ENCODE measurements at regions not wholly inside any gene's neighbourhood (a gene's known extent, or its start where the extent isn't known, plus 50 kb on each side); places are given as distances from the start of the nearest gene placed in this dataset.
"Not testable (repeated sequence)": the region's sequence is repeated elsewhere in the genome, so short reads cannot be mapped to it uniquely, and the experiment has no call there.

GRCh38 chr7:47172602-47173539 lies 409.0 kb downstream of the TNS3 start:
- TF ChIP-seq, protein P1, sequence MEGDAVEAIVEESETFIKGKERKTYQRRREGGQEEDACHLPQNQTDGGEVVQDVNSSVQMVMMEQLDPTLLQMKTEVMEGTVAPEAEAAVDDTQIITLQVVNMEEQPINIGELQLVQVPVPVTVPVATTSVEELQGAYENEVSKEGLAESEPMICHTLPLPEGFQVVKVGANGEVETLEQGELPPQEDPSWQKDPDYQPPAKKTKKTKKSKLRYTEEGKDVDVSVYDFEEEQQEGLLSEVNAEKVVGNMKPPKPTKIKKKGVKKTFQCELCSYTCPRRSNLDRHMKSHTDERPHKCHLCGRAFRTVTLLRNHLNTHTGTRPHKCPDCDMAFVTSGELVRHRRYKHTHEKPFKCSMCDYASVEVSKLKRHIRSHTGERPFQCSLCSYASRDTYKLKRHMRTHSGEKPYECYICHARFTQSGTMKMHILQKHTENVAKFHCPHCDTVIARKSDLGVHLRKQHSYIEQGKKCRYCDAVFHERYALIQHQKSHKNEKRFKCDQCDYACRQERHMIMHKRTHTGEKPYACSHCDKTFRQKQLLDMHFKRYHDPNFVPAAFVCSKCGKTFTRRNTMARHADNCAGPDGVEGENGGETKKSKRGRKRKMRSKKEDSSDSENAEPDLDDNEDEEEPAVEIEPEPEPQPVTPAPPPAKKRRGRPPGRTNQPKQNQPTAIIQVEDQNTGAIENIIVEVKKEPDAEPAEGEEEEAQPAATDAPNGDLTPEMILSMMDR (IDR thresholded peaks at IDR 0.05) = not testable (repeated sequence)
- not testable (repeated sequence) for TF ChIP-seq POLR2A (IDR thresholded peaks at IDR 0.05)

Data from thyroid gland (tissue), 4 donors.